HL-60 (cell line): ENCODE measurements at regions not wholly inside any gene's neighbourhood (a gene's known extent, or its start where the extent isn't known, plus 50 kb on each side); places are given as distances from the start of the nearest gene placed in this dataset.

Experiments used
- DNase-seq, 2 experiments: peaks; one replicate each; pipeline ENCODE4 v3.0.0-alpha.2; 2010 to 2020; ENCODE audit warnings: low read depth in 1 of 2, low spot score in 1 of 2
- H3K27ac ChIP-seq: fragments of 250-450 bp; sonication (Bioruptor Pico); replicated peaks from 2 replicates; pipeline ENCODE4 v1.5.1; 2020; ENCODE audit warnings: mild to moderate bottlenecking, moderate library complexity
- H3K27me3 ChIP-seq: fragments of 250-450 bp; sonication (Bioruptor Pico); 2 replicates; pipeline ENCODE4 v1.5.1; 2021; ENCODE audit warnings: mild to moderate bottlenecking, moderate library complexity; ENCODE audit not compliant: insufficient read depth, poor library complexity, severe bottlenecking
- H3K4me3 ChIP-seq: replicated peaks from 2 replicates; pipeline ENCODE4 v1.5.1; 2011; ENCODE audit warnings: mild to moderate bottlenecking, control low read depth, low read length; ENCODE audit not compliant: insufficient read depth
- CTCF ChIP-seq: IDR thresholded peaks from one replicate; pipeline ENCODE4 v1.5.1; 2011; ENCODE audit warnings: low read length, control low read depth, inconsistent platforms; ENCODE audit not compliant: insufficient read depth
- GABPA ChIP-seq: IDR thresholded peaks from 2 replicates; pipeline ENCODE4 v1.6.1; 2012; ENCODE audit warnings: low read depth
- POLR2AphosphoS5 ChIP-seq: IDR thresholded peaks from 2 replicates; pipeline ENCODE4 v1.6.1; 2012; ENCODE audit warnings: low read depth
- REST ChIP-seq: IDR thresholded peaks from 2 replicates; pipeline ENCODE4 v1.6.1; 2012; ENCODE audit warnings: low read depth; ENCODE audit not compliant: insufficient replicate concordance
- SPI1 ChIP-seq: IDR thresholded peaks from 2 replicates; pipeline ENCODE4 v1.6.1; 2012; ENCODE audit warnings: low read depth, mild to moderate bottlenecking, borderline replicate concordance

- DNase-seq, result no peak
- H3K4me3 ChIP-seq, result no peak overlapping the region
- no peak for TF ChIP-seq POLR2AphosphoS5
- TF ChIP-seq SPI1, result no peak
- no peak for TF ChIP-seq CTCF
- TF ChIP-seq REST, result no peak
- TF ChIP-seq GABPA, result no peak
- no peak overlapping the region for H3K27ac ChIP-seq
- H3K27me3 ChIP-seq, result peaks cover 5% of the 10 kb centered on the region
Measured at GRCh38 chr1:115182012-115182715, 92.9 kb upstream of the TSPAN2 start.

- TF ChIP-seq GABPA, result no peak
- TF ChIP-seq SPI1, result no peak
- TF ChIP-seq CTCF, result no peak
- no peak for TF ChIP-seq REST
- TF ChIP-seq POLR2AphosphoS5, result no peak
- H3K27me3 ChIP-seq, result peaks cover 7% of the 10 kb centered on the region
- no peak for DNase-seq
- H3K27ac ChIP-seq, result no peak overlapping the region
- H3K4me3 ChIP-seq, result no peak overlapping the region
Measured at GRCh38 chr1:115181231-115181630, 91.9 kb upstream of the TSPAN2 start.

- H3K27ac ChIP-seq, result no peak overlapping the region
- peaks cover 7% of the 10 kb centered on the region for H3K27me3 ChIP-seq
- no peak for DNase-seq
- H3K4me3 ChIP-seq, result no peak overlapping the region
- TF ChIP-seq REST, result no peak
- no peak for TF ChIP-seq POLR2AphosphoS5
- TF ChIP-seq GABPA, result no peak
- no peak for TF ChIP-seq CTCF
- TF ChIP-seq SPI1, result no peak
Measured at GRCh38 chr1:115179397-115180079, 90.2 kb upstream of the TSPAN2 start.
